A673 (cell line): ENCODE measurements at regions not wholly inside any gene's neighbourhood (a gene's known extent, or its start where the extent isn't known, plus 50 kb on each side); places are given as distances from the start of the nearest gene placed in this dataset.
A peak's percentile ranks its signal among the peaks of the same experiment; 100 is the strongest.

Experiments
- BruUV-seq: library from RNA; stranded (reverse); fragments of 400-500 nt; replicated peaks from 2 replicates; lab custom pipeline; 2021; lab: Mats Ljungman, UMichigan
- CTCF ChIA-PET: fragments of 300-600 bp; sonication (Branson Sonifier 250); formaldehyde crosslinking; loops from one replicate; lab custom pipeline; 2022; ENCODE audit warnings: antibody characterized with exemption; lab: Charles Lee
- POLR2A ChIA-PET: fragments of 300-600 bp; sonication (Branson Sonifier 250); formaldehyde crosslinking; loops from one replicate; lab custom pipeline; 2022; ENCODE audit warnings: antibody characterized with exemption; ENCODE audit not compliant: low non-redundant PET; lab: Charles Lee
- DNase-seq: peaks from one replicate; pipeline ENCODE4 v3.0.0-alpha.2; 2015; ENCODE audit warnings: low spot score
- H3K27ac ChIP-seq: fragments of 200-600 bp; sonication (generic); 2 replicates; pipeline ENCODE4 v1.5.1; 2016; ENCODE audit warnings: mixed run types, low read depth, mild to moderate bottlenecking, mixed read lengths, antibody characterized with exemption, low read length; ENCODE audit not compliant: poor library complexity, severe bottlenecking
- H3K27me3 ChIP-seq: fragments of 200-600 bp; sonication (generic); replicated peaks from 2 replicates; pipeline ENCODE4 v1.6.1; 2017; ENCODE audit warnings: mixed run types, low read depth, mild to moderate bottlenecking, mixed read lengths, antibody characterized with exemption, low read length; ENCODE audit not compliant: insufficient read depth, poor library complexity
- H3K36me3 ChIP-seq: fragments of 200-600 bp; sonication (generic); 2 replicates; pipeline ENCODE4 v1.6.1; 2016; ENCODE audit warnings: mixed run types, mild to moderate bottlenecking, mixed read lengths, antibody characterized with exemption, low read length; ENCODE audit not compliant: insufficient read depth, poor library complexity, severe bottlenecking
- H3K4me1 ChIP-seq: fragments of 200-600 bp; sonication (generic); 2 replicates; pipeline ENCODE4 v1.6.1; 2017; ENCODE audit warnings: mixed run types, mild to moderate bottlenecking, mixed read lengths, antibody characterized with exemption, low read length; ENCODE audit not compliant: insufficient read depth, poor library complexity, severe bottlenecking
- H3K4me3 ChIP-seq: fragments of 200-600 bp; sonication (generic); 2 replicates; pipeline ENCODE4 v1.5.1; 2016; ENCODE audit warnings: low read depth, mixed run types, mild to moderate bottlenecking, mixed read lengths, low read length; ENCODE audit not compliant: poor library complexity, severe bottlenecking
- H3K9me3 ChIP-seq: fragments of 200-600 bp; sonication (generic); 2 replicates; pipeline ENCODE4 v1.6.1; 2016; ENCODE audit warnings: mixed run types, low read depth, mild to moderate bottlenecking, mixed read lengths, antibody characterized with exemption, low read length; ENCODE audit not compliant: poor library complexity, severe bottlenecking
- CTCF ChIP-seq: fragments of 300-800, 200-600 bp; sonication (generic); conservative IDR thresholded peaks from 2 replicates; pipeline ENCODE4 v1.5.1; 2017; ENCODE audit warnings: low read depth, mild to moderate bottlenecking, antibody characterized with exemption, low read length, moderate library complexity, mixed read lengths
- EZH2 ChIP-seq: fragments of 200-600 bp; sonication (generic); IDR thresholded peaks from 2 replicates; pipeline ENCODE4 v1.6.1; 2017; ENCODE audit warnings: borderline replicate concordance, low read depth, mild to moderate bottlenecking, mixed read lengths, antibody characterized with exemption, low read length; ENCODE audit not compliant: poor library complexity, severe bottlenecking
- intact Hi-C: fragments of 100-400 bp; cut with micrococcal nuclease; formaldehyde crosslinking; loops from one replicate; pipeline ENCODE4 v1.10.0; 2022; ENCODE audit not compliant: unreplicated experiment

GRCh38 chr14:88929656-88930436 lies 105.4 kb downstream of the TTC8 start:
- Histone ChIP-seq H3K27me3 (no peaks in the 10 kb centered on the region), H3K27ac (no peak overlapping the region), H3K36me3 (no peaks in the 10 kb centered on the region), H3K4me1 (no peaks in the 10 kb centered on the region), H3K4me3 (no peak overlapping the region), H3K9me3 (no peaks in the 10 kb centered on the region)
- TF ChIP-seq EZH2 (no peak), CTCF (0 out of 2 replicates have a peak, but pooled peaks have one; percentile 18)
- ChIA-PET POLR2A (no interaction called here), CTCF (no interaction called here)
- DNase-seq: peak; percentile 5
- no TSS peak for BruUV-seq
- intact Hi-C loops: no loop called here

DNA sequence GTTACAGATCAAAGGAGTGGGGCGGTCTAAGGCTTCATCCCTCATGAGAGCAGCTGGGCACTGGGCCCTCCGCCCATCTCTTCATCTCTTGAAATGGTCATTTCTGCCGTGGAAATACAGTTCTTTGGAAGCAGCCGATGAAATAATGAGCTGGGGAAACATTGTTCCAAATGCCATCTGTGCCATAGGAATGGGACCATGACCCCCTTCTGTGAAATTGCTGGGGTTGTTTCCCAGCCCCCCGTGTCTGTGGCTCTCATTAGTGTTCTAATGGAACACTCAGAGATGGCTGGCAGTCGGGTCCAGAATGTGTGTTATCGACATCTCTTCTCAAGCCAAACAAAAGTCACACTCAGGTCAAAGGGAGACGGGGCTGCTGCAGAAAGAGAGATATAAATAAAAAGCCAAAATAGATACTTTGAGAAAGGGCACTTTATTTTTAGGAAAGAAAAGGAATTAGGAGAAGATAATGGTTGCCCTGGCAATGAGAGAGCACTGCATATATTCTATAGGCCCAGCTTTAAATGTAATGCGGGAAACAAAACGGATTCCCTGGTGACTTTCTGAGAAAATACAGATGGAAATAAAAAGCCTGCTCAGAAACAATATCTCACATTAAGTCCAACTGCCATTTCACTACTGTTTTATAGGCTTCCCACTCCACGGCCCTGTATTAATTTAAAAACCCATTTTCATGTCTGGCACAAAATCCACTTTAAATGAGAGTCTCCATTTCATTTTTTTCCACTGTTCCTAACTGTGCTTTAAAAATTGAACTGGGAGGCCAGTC lies 107.1 kb downstream of the TTC8 start:
- ChIA-PET POLR2A (no interaction called here), CTCF (no interaction called here)
- H3K36me3 ChIP-seq: no peaks in the 10 kb centered on the region
- no peak for TF ChIP-seq EZH2
- no peak for TF ChIP-seq CTCF
- H3K27me3 ChIP-seq: no peaks in the 10 kb centered on the region
- no peak for DNase-seq
- BruUV-seq: no TSS peak
- intact Hi-C loops: no loop called here
- H3K9me3 ChIP-seq: no peaks in the 10 kb centered on the region
- H3K4me3 ChIP-seq: no peak overlapping the region
- no peak overlapping the region for H3K27ac ChIP-seq
- H3K4me1 ChIP-seq: no peaks in the 10 kb centered on the region

GRCh38 chr14:88933191-88933590 lies 108.7 kb downstream of the TTC8 start:
- ChIA-PET POLR2A (no interaction called here), CTCF (no interaction called here)
- Histone ChIP-seq H3K4me3 (no peak overlapping the region), H3K9me3 (no peaks in the 10 kb centered on the region), H3K27me3 (no peaks in the 10 kb centered on the region), H3K4me1 (no peaks in the 10 kb centered on the region), H3K27ac (no peak overlapping the region), H3K36me3 (no peaks in the 10 kb centered on the region)
- no peak for DNase-seq
- BruUV-seq: no TSS peak
- intact Hi-C loops: no loop called here
- TF ChIP-seq EZH2: no peak
- TF ChIP-seq CTCF: no peak
